Activated naive CD4-positive, alpha-beta T cell treated with anti-CD3 and anti-CD28 coated beads, Interleukin-2, amount 10 ng/mL, durations not matched to agents 7 days and 5 days (primary cell): ENCODE measurements at regions not wholly inside any gene's neighbourhood (a gene's known extent, or its start where the extent isn't known, plus 50 kb on each side); places are given as distances from the start of the nearest gene placed in this dataset.

Experiments used
- CTCF ChIA-PET: fragments of 350-600 bp; sonication (Branson Sonifier 250); formaldehyde crosslinking; loops from one replicate; lab custom pipeline; 2021; ENCODE audit warnings: antibody characterized with exemption; lab: Charles Lee
- DNase-seq: peaks from one replicate; pipeline ENCODE4 v3.0.0-alpha.2; 2020
- H3K27ac Mint-ChIP-seq: one replicate; pipeline ENCODE4 v1.8.0; 2021; ENCODE audit warnings: mild to moderate bottlenecking, moderate library complexity, mixed read lengths
- H3K27me3 Mint-ChIP-seq: one replicate; pipeline ENCODE4 v1.8.0; 2021; ENCODE audit warnings: mild to moderate bottlenecking, mixed read lengths
- H3K36me3 Mint-ChIP-seq: one replicate; pipeline ENCODE4 v1.8.0; 2021; ENCODE audit warnings: mixed read lengths
- H3K4me1 Mint-ChIP-seq: one replicate; pipeline ENCODE4 v1.8.0; 2021; ENCODE audit warnings: mixed read lengths
- H3K4me3 Mint-ChIP-seq: one replicate; pipeline ENCODE4 v1.8.0; 2021; ENCODE audit warnings: mild to moderate bottlenecking, moderate library complexity, mixed read lengths
- H3K9me3 Mint-ChIP-seq: one replicate; pipeline ENCODE4 v1.8.0; 2021; ENCODE audit warnings: mixed read lengths

DNA sequence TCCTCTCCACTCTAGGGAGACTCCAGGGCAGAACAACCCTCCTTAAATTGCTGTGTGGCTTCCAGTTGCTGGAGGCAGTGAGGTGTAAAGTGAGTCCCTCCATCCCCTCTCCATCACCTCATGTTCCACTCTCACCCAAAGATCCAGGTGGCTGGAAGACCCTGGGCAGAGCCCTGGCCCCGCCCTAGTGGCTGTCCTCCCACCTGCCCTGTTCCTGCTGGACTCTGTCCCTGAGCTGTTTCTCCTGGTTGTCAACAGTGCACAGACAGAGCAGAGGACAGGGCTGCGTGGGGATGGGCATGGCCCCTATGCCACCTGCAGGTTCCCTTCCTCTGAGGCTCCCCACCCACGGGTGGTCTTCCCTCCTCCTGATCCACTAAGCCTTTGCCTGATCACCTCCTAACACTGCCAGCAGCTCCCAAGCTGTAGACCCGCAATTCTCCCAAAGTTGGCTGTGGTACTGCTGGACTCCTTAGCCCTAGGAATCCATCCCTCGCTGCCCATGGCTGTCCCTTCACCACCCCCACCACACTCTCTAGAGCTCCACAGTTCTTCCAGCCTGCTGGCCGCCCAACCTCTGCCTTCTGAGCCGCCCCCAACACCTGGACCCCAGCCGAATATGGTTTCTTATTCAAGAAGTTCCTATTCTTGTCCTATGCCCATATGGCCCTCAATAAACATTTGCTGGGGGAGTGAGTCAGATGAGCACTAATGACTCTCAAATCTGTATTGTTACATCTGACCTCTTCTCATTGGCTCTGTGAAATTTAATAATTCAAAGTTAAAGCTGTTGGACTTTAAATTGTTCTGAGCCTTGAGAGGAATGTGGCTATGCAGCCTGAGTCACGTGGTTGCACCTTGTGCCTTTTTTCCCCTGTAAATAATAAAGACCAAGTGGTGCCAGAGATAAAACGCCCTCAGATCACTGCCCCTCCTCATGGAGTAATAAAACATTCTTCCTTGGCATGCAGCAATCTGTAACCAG lies 260.0 kb upstream of the HS6ST1 start:
- Mint-ChIP-seq H3K4me3 (no peak overlapping the region), H3K27me3 (no peaks in the 10 kb centered on the region), H3K36me3 (no peaks in the 10 kb centered on the region), H3K27ac (no peak overlapping the region), H3K4me1 (no peaks in the 10 kb centered on the region), H3K9me3 (no peaks in the 10 kb centered on the region)
- CTCF ChIA-PET: no interaction called here
- DNase-seq: no peak

DNA sequence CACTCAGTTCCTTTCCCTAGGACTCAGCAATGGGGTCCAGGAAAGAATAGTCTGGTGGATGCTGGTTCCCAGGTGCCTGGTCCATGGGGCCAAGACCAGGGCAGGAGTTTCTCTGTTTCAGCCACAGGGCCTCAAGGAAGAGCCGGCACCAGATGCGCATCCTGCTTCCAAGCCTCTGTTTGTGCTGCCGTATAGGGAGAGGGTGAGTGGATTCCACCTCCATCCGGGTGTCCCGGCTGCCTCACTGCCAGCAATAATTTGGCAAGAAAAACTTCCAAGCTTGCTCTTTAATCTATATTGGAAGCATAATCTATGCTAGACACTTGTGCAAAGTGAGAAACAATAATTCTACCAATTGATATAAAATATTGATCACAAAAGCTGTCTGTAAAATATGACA lies 261.2 kb upstream of the HS6ST1 start:
- DNase-seq: no peak
- no peaks in the 10 kb centered on the region for H3K27me3 Mint-ChIP-seq
- no peak overlapping the region for H3K4me3 Mint-ChIP-seq
- CTCF ChIA-PET: no interaction called here
- H3K36me3 Mint-ChIP-seq: no peaks in the 10 kb centered on the region
- no peaks in the 10 kb centered on the region for H3K9me3 Mint-ChIP-seq
- no peaks in the 10 kb centered on the region for H3K4me1 Mint-ChIP-seq
- no peak overlapping the region for H3K27ac Mint-ChIP-seq

DNA sequence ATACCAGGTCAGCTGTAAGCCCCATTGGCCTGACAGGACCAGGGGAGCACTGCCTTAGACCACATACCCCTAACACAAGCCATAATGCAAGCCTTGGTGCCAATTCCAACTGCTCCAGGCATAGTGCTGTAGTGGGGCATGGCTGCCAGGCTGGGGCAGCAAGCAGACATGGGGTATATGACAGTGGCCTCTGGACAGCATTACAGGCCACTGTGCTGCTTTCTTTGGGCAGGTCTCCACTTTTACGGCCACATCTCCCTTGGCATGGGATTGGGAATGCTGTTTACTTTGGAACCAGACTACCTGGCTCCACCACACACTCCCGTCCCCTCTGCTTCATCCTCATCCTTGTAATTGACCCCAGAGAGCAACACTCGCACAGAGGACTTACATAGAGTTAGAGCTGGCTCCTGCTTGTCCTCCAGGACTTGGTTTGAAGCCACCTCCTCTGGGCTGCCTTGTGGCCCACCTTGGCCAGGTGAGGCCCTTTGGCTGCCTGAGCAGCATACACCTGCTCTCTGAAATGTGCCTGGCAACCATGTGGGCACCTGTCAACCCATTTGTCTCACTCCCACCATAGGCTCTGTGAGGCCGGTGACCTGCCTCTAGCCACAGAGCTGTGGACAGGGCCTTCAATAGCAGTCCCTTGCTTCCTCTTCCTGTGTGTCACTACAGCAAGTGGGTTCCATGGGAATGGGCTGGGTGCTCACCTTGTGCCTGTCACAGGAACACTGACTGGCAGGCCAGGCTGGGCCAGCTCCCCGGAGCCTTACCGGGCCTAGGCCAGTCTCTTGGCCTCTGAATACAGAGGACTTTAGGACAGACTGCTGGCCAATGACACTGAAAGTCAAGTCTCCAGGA lies 262.6 kb upstream of the HS6ST1 start:
- Mint-ChIP-seq H3K27ac (peak overlapping the region; percentile 4), H3K4me1 (no peaks in the 10 kb centered on the region), H3K4me3 (no peak overlapping the region), H3K9me3 (no peaks in the 10 kb centered on the region), H3K36me3 (no peaks in the 10 kb centered on the region), H3K27me3 (no peaks in the 10 kb centered on the region)
- no peak for DNase-seq
- CTCF ChIA-PET: no interaction called here

DNA sequence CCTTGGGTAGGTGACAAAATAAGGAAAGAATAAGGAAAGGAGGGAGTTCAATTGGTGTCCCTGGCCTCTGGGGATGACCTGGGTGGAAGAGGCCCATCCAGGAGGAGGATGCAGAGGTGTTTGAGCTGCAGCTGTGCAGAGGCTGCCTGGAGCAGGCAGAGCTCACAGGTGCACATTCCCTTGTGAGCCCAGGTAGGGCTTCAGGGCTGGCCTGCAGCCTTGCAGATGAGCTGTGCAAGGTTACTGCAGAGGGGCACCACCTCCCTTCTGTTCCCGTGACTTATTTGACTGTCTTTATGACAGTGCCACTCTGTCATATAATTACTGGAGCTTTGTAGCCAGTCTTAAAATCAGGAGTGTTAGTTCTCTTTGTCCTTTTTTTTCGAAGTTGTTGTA lies 263.2 kb upstream of the HS6ST1 start:
- no peaks in the 10 kb centered on the region for H3K4me1 Mint-ChIP-seq
- no peaks in the 10 kb centered on the region for H3K27me3 Mint-ChIP-seq
- no peak overlapping the region for H3K27ac Mint-ChIP-seq
- CTCF ChIA-PET: no interaction called here
- H3K36me3 Mint-ChIP-seq: no peaks in the 10 kb centered on the region
- no peak for DNase-seq
- H3K9me3 Mint-ChIP-seq: no peaks in the 10 kb centered on the region
- no peak overlapping the region for H3K4me3 Mint-ChIP-seq

DNA sequence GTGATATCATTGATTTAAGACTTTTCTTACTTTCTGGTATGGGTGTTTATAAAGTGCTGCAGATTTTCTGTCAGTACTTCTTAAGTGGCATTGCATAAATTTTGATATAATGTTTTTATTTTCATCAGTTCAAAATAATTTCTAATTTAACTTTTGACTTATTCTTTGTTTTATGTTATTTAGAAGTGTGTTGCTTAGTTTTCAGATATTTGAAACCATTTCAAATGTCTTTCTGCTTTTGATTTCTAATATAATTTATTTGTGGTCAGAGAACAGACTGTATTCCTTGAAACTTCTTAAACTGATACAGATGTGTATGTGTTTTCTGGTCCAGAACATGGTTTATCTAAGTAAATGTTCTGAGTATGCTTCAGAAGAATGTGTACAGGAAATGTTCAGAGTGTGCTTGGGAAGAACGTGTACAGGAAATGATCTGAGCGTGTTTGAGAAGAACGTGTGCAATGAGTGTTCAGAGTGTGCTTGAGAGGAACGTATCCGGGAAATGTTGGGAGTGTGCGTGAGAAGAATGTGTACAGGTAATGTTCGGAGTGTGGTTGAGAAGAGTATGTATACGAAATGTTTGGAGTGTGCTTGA lies 265.7 kb upstream of the HS6ST1 start:
- Mint-ChIP-seq H3K9me3 (no peaks in the 10 kb centered on the region), H3K4me3 (no peak overlapping the region), H3K27ac (no peak overlapping the region), H3K4me1 (no peaks in the 10 kb centered on the region), H3K36me3 (no peaks in the 10 kb centered on the region), H3K27me3 (no peaks in the 10 kb centered on the region)
- CTCF ChIA-PET: no interaction called here
- DNase-seq: no peak

DNA sequence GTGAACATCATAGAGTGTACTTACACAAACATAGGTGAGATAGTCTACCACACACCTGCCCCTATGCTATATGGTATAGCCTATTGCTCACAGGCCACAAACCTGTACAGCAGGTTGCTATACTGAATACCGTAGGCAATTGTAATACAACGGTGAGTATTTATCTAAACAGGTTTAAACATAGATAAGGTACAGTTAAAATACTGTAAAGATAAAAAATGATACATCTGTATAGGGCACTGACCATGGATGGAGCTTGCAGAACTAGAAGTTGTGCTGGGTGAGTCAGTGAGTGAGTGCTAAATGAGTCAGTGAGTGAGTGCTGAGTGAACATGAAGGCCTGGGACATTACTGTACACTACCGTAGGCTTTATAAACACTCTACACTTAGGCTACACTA lies 267.0 kb upstream of the HS6ST1 start:
- Mint-ChIP-seq H3K27me3 (no peaks in the 10 kb centered on the region), H3K27ac (no peak overlapping the region), H3K4me1 (no peaks in the 10 kb centered on the region), H3K4me3 (no peak overlapping the region), H3K9me3 (no peaks in the 10 kb centered on the region), H3K36me3 (no peaks in the 10 kb centered on the region)
- DNase-seq: no peak
- CTCF ChIA-PET: no interaction called here

DNA sequence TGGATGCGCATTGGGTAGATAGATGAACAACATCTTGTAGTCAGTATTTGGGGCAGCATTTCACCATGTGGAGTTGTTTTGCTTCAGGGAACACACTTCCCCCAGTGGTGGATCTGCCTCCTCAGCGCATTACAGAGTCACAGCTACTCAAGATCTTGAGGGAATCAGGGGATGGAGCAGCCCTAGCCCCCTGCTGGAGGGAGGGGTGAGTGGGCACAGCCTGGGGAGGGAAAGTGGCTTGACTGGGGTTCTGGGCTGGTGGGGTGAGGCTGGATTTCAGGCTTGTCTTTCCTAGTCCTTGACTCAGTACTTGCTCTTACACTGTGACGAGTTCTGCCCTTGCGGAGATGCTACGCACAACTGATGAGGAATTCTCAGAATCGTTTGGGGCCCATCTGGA lies 271.0 kb upstream of the HS6ST1 start:
- no peaks in the 10 kb centered on the region for H3K27me3 Mint-ChIP-seq
- CTCF ChIA-PET: no interaction called here
- no peak for DNase-seq
- no peak overlapping the region for H3K27ac Mint-ChIP-seq
- no peak overlapping the region for H3K4me3 Mint-ChIP-seq
- H3K4me1 Mint-ChIP-seq: no peaks in the 10 kb centered on the region
- no peaks in the 10 kb centered on the region for H3K36me3 Mint-ChIP-seq
- no peaks in the 10 kb centered on the region for H3K9me3 Mint-ChIP-seq

DNA sequence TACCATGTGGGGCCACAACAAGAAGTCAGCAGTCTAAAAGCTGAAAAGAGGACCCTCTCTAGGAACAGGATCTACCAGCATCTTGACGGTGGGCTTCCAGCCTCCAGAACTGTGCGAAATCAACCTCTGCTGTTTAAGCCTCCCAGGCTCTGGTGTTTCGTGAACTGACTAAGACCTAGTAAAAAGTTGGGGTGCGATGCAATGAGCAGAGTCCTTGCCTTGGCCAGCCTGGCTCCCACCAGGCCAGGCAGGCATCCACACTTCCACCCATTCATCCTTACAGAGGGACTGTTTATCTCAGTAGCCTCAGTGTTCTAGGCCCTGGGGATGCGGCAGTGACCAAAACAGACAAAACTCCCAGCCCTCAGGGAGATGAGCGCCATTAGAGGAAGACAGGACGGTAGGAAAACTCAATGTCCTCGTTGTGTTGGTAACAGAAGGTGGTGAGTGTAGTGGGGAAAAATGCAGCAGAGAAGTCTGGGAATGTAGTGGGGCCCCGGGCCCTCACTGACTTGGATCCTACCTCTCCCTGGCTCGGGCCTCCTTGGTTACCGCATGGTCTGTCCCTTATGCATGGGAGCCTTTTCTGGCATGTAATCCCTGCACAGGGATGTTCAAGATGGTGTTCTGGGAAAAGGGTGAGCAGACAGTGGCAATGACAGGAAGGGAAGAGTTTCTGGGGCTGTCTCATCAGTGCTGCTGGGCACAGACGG lies 271.8 kb upstream of the HS6ST1 start:
- no peaks in the 10 kb centered on the region for H3K27me3 Mint-ChIP-seq
- H3K9me3 Mint-ChIP-seq: no peaks in the 10 kb centered on the region
- no peaks in the 10 kb centered on the region for H3K4me1 Mint-ChIP-seq
- CTCF ChIA-PET: no interaction called here
- DNase-seq: no peak
- H3K4me3 Mint-ChIP-seq: no peak overlapping the region
- no peaks in the 10 kb centered on the region for H3K36me3 Mint-ChIP-seq
- H3K27ac Mint-ChIP-seq: no peak overlapping the region

DNA sequence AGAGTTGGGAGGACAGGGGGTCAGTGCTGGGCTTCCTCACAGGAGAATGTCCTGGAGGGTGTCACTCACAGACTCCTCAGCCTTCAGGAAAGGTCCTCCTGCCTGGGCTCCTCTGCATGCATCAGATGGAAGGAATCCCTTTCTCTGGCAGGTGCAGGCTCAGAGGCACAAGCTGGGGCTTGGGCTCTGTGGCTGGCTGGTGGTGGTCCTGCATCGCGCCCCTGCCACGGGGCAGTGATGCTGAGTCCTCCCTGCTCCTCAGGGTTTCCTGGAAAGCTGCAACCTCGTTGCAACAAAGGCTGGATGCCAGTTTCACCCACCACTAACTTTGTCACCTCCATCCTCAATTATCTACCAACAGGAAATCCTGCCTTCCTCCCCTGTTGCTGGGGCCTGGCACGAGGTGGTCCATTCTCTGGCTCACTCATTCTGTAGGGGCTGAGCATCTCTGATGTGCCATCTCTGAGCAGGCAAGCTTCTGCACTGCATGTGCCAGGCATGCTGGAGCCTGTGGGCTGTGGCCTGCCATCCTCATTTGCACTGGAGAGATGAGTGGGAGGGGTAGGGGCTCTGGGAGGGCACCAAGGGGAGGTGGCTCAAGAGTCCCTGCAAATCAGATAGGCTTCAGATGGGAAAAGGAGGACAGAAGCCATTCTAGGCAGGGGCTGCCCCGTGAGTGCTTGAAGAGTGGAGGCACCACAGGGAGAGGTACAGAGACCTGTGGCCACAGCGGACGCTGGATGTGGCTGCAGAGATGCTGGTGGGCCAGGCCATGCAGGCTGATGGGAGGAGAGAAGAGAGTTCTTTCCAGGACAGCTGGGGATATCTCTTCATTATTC lies 272.6 kb upstream of the HS6ST1 start:
- no peak for DNase-seq
- no peaks in the 10 kb centered on the region for H3K4me1 Mint-ChIP-seq
- H3K9me3 Mint-ChIP-seq: no peaks in the 10 kb centered on the region
- CTCF ChIA-PET: no interaction called here
- no peaks in the 10 kb centered on the region for H3K27me3 Mint-ChIP-seq
- H3K36me3 Mint-ChIP-seq: no peaks in the 10 kb centered on the region
- H3K4me3 Mint-ChIP-seq: no peak overlapping the region
- no peak overlapping the region for H3K27ac Mint-ChIP-seq

DNA sequence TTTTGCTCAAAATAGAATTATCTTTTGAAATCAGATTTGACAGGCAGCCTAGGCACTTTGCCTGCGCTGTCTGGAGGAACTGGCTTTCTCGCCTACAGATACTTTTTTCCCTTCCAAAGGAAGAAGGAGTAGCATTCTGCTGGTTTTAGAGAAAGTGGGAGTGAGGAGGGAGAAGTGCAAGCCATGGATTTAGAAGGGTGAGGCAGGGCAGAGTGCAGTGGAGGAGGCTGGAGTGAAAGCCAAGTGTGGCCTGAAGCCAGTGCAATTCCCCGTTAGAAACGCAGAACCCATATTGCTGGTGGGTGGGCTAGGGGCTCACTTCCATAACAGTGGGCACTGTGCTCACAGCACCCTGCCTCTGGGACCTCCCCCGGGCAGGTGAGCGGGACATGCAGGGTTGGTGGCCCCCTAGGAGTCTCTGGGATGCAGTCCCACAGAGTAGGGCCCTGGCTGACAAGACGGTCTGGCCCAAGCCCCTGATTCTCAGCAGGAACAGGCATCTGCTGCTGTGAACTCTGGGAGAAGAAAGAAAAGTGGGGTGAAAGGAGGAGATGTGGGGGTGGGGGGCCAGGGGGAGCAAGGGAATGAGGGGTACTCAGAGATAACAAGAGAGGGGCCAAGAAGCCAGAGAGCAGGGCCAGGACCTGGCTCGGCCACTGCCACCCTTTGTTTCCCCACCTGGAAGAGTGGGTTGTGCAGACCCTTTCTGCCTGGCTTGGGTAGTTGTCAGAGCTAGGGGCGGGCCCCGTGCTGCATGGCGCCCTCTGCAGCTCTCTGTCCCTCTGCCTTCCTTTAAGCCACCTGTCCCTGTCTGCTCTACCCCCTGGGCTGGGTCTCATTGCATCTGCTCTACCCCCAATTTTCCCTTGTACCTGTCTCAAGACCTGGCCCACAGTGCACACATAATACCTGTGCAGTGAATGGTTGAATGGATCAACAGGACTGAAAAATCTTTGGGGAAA lies 273.5 kb upstream of the HS6ST1 start:
- DNase-seq: no peak
- Mint-ChIP-seq H3K4me1 (no peaks in the 10 kb centered on the region), H3K27ac (no peak overlapping the region), H3K4me3 (no peak overlapping the region), H3K36me3 (no peaks in the 10 kb centered on the region), H3K9me3 (no peaks in the 10 kb centered on the region), H3K27me3 (no peaks in the 10 kb centered on the region)
- CTCF ChIA-PET: no interaction called here

DNA sequence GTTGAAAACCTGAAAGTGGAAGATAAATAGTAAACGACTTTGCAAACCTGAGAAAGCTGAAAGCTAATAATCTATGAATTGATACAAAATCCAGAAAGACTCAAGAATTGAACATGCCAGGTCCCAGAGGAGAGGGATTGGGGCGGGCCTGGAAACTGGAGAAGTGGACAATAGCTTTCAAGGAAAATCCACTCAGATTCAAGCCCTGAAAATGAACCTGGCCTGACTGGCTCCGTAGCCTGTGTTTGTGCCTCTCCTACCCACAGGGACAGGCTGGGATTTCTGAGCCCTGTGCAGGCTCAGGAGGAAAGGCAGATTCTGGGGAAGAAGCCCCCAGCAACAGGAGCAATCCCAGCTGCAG lies 274.8 kb upstream of the HS6ST1 start:
- no peak overlapping the region for H3K27ac Mint-ChIP-seq
- H3K4me3 Mint-ChIP-seq: no peak overlapping the region
- H3K4me1 Mint-ChIP-seq: no peaks in the 10 kb centered on the region
- H3K36me3 Mint-ChIP-seq: no peaks in the 10 kb centered on the region
- CTCF ChIA-PET: no interaction called here
- no peaks in the 10 kb centered on the region for H3K27me3 Mint-ChIP-seq
- H3K9me3 Mint-ChIP-seq: no peaks in the 10 kb centered on the region
- no peak for DNase-seq

DNA sequence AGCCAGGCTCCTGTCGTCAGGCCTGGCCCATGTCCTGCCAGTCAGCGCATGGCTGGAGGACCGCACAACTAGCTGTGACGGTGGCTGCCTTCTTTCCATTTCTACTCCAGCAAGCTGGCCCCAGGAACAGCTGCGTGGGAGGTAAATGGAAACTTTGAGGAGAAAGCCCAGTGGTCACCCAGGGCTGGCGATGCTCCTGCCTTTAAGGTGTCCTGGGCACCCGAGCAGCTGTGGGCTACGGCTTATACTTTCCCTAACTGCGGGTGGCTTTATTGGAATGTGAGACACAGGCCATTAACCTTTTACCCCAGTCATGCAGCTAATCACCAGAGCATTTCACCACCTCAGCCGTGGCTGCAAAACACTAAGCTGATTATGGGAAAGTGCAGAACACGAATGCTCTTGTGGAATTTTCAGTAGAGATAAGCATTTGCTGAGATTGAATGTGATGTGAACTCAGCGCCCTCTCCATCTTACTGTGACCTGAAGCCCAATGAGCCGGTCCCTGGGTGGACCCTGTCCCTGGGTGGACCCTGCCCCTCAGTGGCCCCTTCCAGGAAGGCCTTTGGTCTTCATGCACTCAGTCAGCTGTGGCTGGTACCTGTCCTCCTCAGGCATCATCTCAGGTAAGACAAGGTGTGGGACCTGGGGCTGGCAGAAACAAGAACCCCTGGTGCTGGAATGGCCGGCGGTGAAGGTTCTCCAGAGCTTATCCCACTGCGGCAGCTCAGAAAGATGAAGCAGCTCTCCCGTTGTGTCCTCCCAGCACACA lies 275.4 kb upstream of the HS6ST1 start:
- DNase-seq: no peak
- Mint-ChIP-seq H3K36me3 (no peaks in the 10 kb centered on the region), H3K4me1 (no peaks in the 10 kb centered on the region), H3K9me3 (no peaks in the 10 kb centered on the region), H3K27ac (no peak overlapping the region), H3K4me3 (no peak overlapping the region), H3K27me3 (no peaks in the 10 kb centered on the region)
- CTCF ChIA-PET: no interaction called here
